ENCODE measurements at regions not wholly inside any gene's neighbourhood (a gene's known extent, or its start where the extent isn't known, plus 50 kb on each side); places are given as distances from the start of the nearest gene placed in this dataset.

GRCh38 chr3:187807086-187807862 lies 62.0 kb upstream of the BCL6 start:
- no peak for TF ChIP-seq CTCF (IDR thresholded peaks at IDR 0.05; ENCODE audit: low read depth, low read length, missing input control)
- no peak for TF ChIP-seq ATF3 (IDR thresholded peaks at IDR 0.05)
- no peak for TF ChIP-seq HNF4A (conservative IDR thresholded peaks at IDR 0.05)
- TF ChIP-seq RAD21 (IDR thresholded peaks at IDR 0.05), result no peak
- TF ChIP-seq YY1 (IDR thresholded peaks at IDR 0.05), result no peak
- no peak for TF ChIP-seq TAF1 (conservative IDR thresholded peaks at IDR 0.05)
- no peak for TF ChIP-seq HNF4G (IDR thresholded peaks at IDR 0.05)
- TF ChIP-seq REST (IDR thresholded peaks at IDR 0.05), result no peak
- TF ChIP-seq SP1 (IDR thresholded peaks at IDR 0.05), result no peak
- TF ChIP-seq NR2F2 (IDR thresholded peaks at IDR 0.05), result no peak
- TF ChIP-seq ZBTB33 (IDR thresholded peaks at IDR 0.05), result no peak

Data from liver (tissue), 3 donors.